H1 (cell line): ENCODE measurements at regions not wholly inside any gene's neighbourhood (a gene's known extent, or its start where the extent isn't known, plus 50 kb on each side); places are given as distances from the start of the nearest gene placed in this dataset.

Experiments used
- CTCF ChIA-PET: fragments of 300-600 bp; sonication (Branson Sonifier 250); formaldehyde crosslinking; loops from one replicate; lab custom pipeline; 2021; ENCODE audit not compliant: partially characterized antibody; lab: Charles Lee
- POLR2A ChIA-PET: fragments of 300-600 bp; sonication (Branson Sonifier 250); formaldehyde crosslinking; loops from one replicate; lab custom pipeline; 2021; ENCODE audit warnings: inconsistent platforms; ENCODE audit not compliant: partially characterized antibody; lab: Charles Lee
- DNase-seq, 2 experiments: peaks; one replicate each; pipeline versions ENCODE4 v3.0.0 to v3.0.0-alpha.2; 2010 to 2022; ENCODE audit warnings: low spot score in 2 of 2, low read depth in 1 of 2, mixed read lengths in 1 of 2
- FAIRE-seq: peaks from 2 replicates; lab custom pipeline; 2011; peaks lifted over from hg19 to GRCh38; lab: Jason Lieb, UNC
- H2AFZ ChIP-seq: 2 replicates; pipeline ENCODE4 v1.8.1; 2012; ENCODE audit warnings: low read length, inconsistent platforms
- H2AK5ac ChIP-seq: 2 replicates; pipeline ENCODE4 v1.6.1; 2013; ENCODE audit warnings: low read depth, low read length
- H2BK120ac ChIP-seq: replicated peaks from 2 replicates; pipeline ENCODE3; 2013; ENCODE audit warnings: low read depth, low read length, inconsistent platforms
- H2BK12ac ChIP-seq: 2 replicates; pipeline ENCODE4 v1.6.1; 2013; ENCODE audit warnings: low read depth, low read length
- H2BK15ac ChIP-seq: 2 replicates; pipeline ENCODE4 v1.6.1; 2013; ENCODE audit warnings: low read length
- H2BK20ac ChIP-seq: 2 replicates; pipeline ENCODE4 v1.6.1; 2013; ENCODE audit warnings: low read length
- H2BK5ac ChIP-seq: 2 replicates; pipeline ENCODE4 v1.6.1; 2013; ENCODE audit warnings: low read depth, low read length
- H3K14ac ChIP-seq: 2 replicates; pipeline ENCODE4 v1.6.1; 2013; ENCODE audit warnings: inconsistent platforms; ENCODE audit not compliant: insufficient read length
- H3K18ac ChIP-seq: 2 replicates; pipeline ENCODE4 v1.6.1; 2013; ENCODE audit warnings: low read length; ENCODE audit errors: extremely low read depth
- H3K23ac ChIP-seq: 2 replicates; pipeline ENCODE4 v1.6.1; 2013; ENCODE audit warnings: inconsistent platforms; ENCODE audit not compliant: insufficient read length
- H3K23me2 ChIP-seq: 2 replicates; pipeline ENCODE4 v1.6.1; 2013; ENCODE audit warnings: low read depth, low read length
- H3K27ac ChIP-seq: 2 replicates; pipeline ENCODE4 v1.6.1; 2011; ENCODE audit warnings: low read depth, low read length, inconsistent platforms
- H3K27me3 ChIP-seq, 4 experiments: replicated peaks in 1 of 4; 1 replicate in 1 of 4; 2 replicates in 3 of 4; pipeline versions ENCODE4 v1.6.1 to v1.8.1; 2011 to 2013; ENCODE audit warnings: low read length in 3 of 4, mild to moderate bottlenecking in 3 of 4, inconsistent platforms in 2 of 4, mixed read lengths in 2 of 4, moderate library complexity in 1 of 4; ENCODE audit not compliant: control insufficient read depth in 3 of 4, insufficient read depth in 3 of 4; ENCODE audit errors: extremely low read depth in 1 of 4
- H3K36me3 ChIP-seq, 4 experiments: 2 replicates each; pipeline versions ENCODE4 v1.6.1 to v1.8.1; 2011 to 2013; ENCODE audit warnings: mild to moderate bottlenecking in 4 of 4, low read length in 3 of 4, moderate library complexity in 2 of 4, control low read depth in 1 of 4, inconsistent platforms in 1 of 4; ENCODE audit not compliant: insufficient read depth in 4 of 4, control insufficient read depth in 2 of 4
- H3K4ac ChIP-seq: replicated peaks from 2 replicates; pipeline ENCODE3; 2013; ENCODE audit warnings: low read length, low read depth, mixed read lengths, inconsistent platforms; ENCODE audit not compliant: insufficient read length
- H3K4me1 ChIP-seq, 4 experiments: replicated peaks in 1 of 4; 1 replicate in 1 of 4; 2 replicates in 3 of 4; pipeline versions ENCODE4 v1.6.1 to v1.8.1; 2011 to 2013; ENCODE audit warnings: low read length in 3 of 4, inconsistent platforms in 2 of 4, mixed read lengths in 1 of 4; ENCODE audit not compliant: insufficient read depth in 4 of 4, control insufficient read depth in 3 of 4
- H3K4me2 ChIP-seq, 2 experiments: 2 replicates each; pipeline versions ENCODE4 v1.6.1 to v1.8.1; 2011 to 2013; ENCODE audit warnings: low read depth in 2 of 2, low read length in 2 of 2, control low read depth in 1 of 2, inconsistent platforms in 1 of 2, mild to moderate bottlenecking in 1 of 2; ENCODE audit not compliant: insufficient read depth in 1 of 2
- H3K4me3 ChIP-seq, 4 experiments: fragments of 200-600, 300-600 bp in 1 of 4; sonication (generic), shearing (Covaris generic), sonication (Bioruptor Twin) in 1 of 4; 2 replicates each; pipeline versions ENCODE4 v1.5.1 to v1.8.1; 2011 to 2016; ENCODE audit warnings: low read length in 4 of 4, low read depth in 3 of 4, control low read depth in 2 of 4, inconsistent platforms in 2 of 4, mild to moderate bottlenecking in 2 of 4, mixed read lengths in 1 of 4, moderate library complexity in 1 of 4; ENCODE audit not compliant: insufficient read depth in 2 of 4; ENCODE audit errors: extremely low read depth in 1 of 4
- H3K56ac ChIP-seq: replicated peaks from 2 replicates; pipeline ENCODE3; 2013; ENCODE audit warnings: low read depth, mild to moderate bottlenecking, mixed read lengths, low read length, inconsistent platforms; ENCODE audit not compliant: insufficient read length
- H3K79me1 ChIP-seq: 2 replicates; pipeline ENCODE4 v1.6.1; 2013; ENCODE audit warnings: low read depth, low read length, control low read depth
- H3K79me2 ChIP-seq, 2 experiments: 2 replicates each; pipeline versions ENCODE4 v1.6.1 to v1.8.1; 2012 to 2013; ENCODE audit warnings: low read length in 2 of 2, mild to moderate bottlenecking in 2 of 2, inconsistent platforms in 1 of 2; ENCODE audit not compliant: insufficient read depth in 2 of 2, control insufficient read depth in 1 of 2
- H3K9ac ChIP-seq, 4 experiments: replicated peaks in 1 of 4; 1 replicate in 1 of 4; 2 replicates in 3 of 4; pipeline versions ENCODE4 v1.6.1 to v1.8.1; 2011 to 2013; ENCODE audit warnings: low read depth in 3 of 4, low read length in 3 of 4, control low read depth in 2 of 4, mild to moderate bottlenecking in 2 of 4, moderate library complexity in 2 of 4, inconsistent platforms in 1 of 4; ENCODE audit errors: extremely low read depth in 1 of 4
- H3K9me3 ChIP-seq, 2 experiments: 2 replicates each; pipeline versions ENCODE4 v1.6.1 to v1.8.1; 2012 to 2013; ENCODE audit warnings: mild to moderate bottlenecking in 2 of 2, moderate library complexity in 2 of 2, control low read depth in 1 of 2, inconsistent platforms in 1 of 2, low read depth in 1 of 2, low read length in 1 of 2, mixed read lengths in 1 of 2; ENCODE audit not compliant: insufficient read depth in 2 of 2
- H4K20me1 ChIP-seq, 2 experiments: replicated peaks in 1 of 2; 2 replicates each; pipeline versions ENCODE3 to v1.8.1; 2011 to 2013; ENCODE audit warnings: inconsistent platforms in 2 of 2, low read length in 2 of 2, mild to moderate bottlenecking in 1 of 2; ENCODE audit not compliant: insufficient read depth in 2 of 2, control insufficient read depth in 1 of 2
- H4K5ac ChIP-seq: 2 replicates; pipeline ENCODE4 v1.6.1; 2013; ENCODE audit warnings: low read length, low read depth, mixed read lengths, inconsistent platforms; ENCODE audit not compliant: insufficient read length
- H4K8ac ChIP-seq: 2 replicates; pipeline ENCODE4 v1.8.0; 2013; ENCODE audit warnings: mild to moderate bottlenecking, moderate library complexity, low read length, inconsistent platforms; ENCODE audit not compliant: insufficient read depth; ENCODE audit errors: extremely low read depth
- H4K91ac ChIP-seq: replicated peaks from 2 replicates; pipeline ENCODE3; 2013; ENCODE audit warnings: low read length, mixed read lengths, inconsistent platforms; ENCODE audit not compliant: insufficient read length
- ATF3 ChIP-seq: IDR thresholded peaks from 2 replicates; pipeline ENCODE4 v1.6.1; 2011; ENCODE audit warnings: low read depth, mild to moderate bottlenecking, low read length; ENCODE audit not compliant: insufficient read depth
- BCL11A ChIP-seq, 2 experiments: IDR thresholded peaks; one replicate each; pipeline ENCODE4 v1.6.1; 2011; ENCODE audit warnings: low read depth in 2 of 2, low read length in 2 of 2, mild to moderate bottlenecking in 2 of 2
- CHD2 ChIP-seq: IDR thresholded peaks from 2 replicates; pipeline ENCODE4 v1.6.1; 2012; ENCODE audit warnings: low read length, improper control_type of control experiment
- GABPA ChIP-seq: IDR thresholded peaks from 2 replicates; pipeline ENCODE4 v1.6.1; 2011; ENCODE audit warnings: mild to moderate bottlenecking, low read length, moderate library complexity, borderline replicate concordance; ENCODE audit not compliant: insufficient read depth
- HDAC6 ChIP-seq: IDR thresholded peaks from one replicate; pipeline ENCODE4 v1.7.1; 2012; ENCODE audit warnings: low read depth, mild to moderate bottlenecking, inconsistent platforms, low read length, moderate library complexity
- MAFK ChIP-seq: IDR thresholded peaks from 2 replicates; pipeline ENCODE4 v1.6.1; 2012; ENCODE audit warnings: low read depth, mild to moderate bottlenecking, improper control_type of control experiment, low read length
- NANOG ChIP-seq: IDR thresholded peaks from 2 replicates; pipeline ENCODE4 v1.6.1; 2011; ENCODE audit warnings: low read length, low read depth, mild to moderate bottlenecking, inconsistent platforms; ENCODE audit not compliant: insufficient read depth, poor library complexity, severe bottlenecking
- NRF1 ChIP-seq: IDR thresholded peaks from 2 replicates; pipeline ENCODE4 v1.6.1; 2011; ENCODE audit warnings: mild to moderate bottlenecking, low read depth, low read length, improper control_type of control experiment
- RBBP5 ChIP-seq: IDR thresholded peaks from 2 replicates; pipeline ENCODE4 v1.7.1; 2012; ENCODE audit warnings: low read depth, mild to moderate bottlenecking, inconsistent platforms, low read length, moderate library complexity, borderline replicate concordance
- SP2 ChIP-seq: IDR thresholded peaks from 2 replicates; pipeline ENCODE4 v1.6.1; 2012; ENCODE audit warnings: mild to moderate bottlenecking, low read length, inconsistent platforms
- TAF7 ChIP-seq: optimal IDR thresholded peaks from 2 replicates; pipeline ENCODE3; 2011; ENCODE audit warnings: low read depth, mild to moderate bottlenecking, inconsistent platforms, low read length, moderate library complexity, borderline replicate concordance
- TBP ChIP-seq: IDR thresholded peaks from 2 replicates; pipeline ENCODE4 v1.6.1; 2011; ENCODE audit warnings: low read depth, low read length, improper control_type of control experiment
- TEAD4 ChIP-seq: IDR thresholded peaks from 2 replicates; pipeline ENCODE4 v1.6.1; 2012; ENCODE audit warnings: low read depth, low read length, inconsistent platforms, mixed read lengths
- WGBS, 2 experiments: shearing (Covaris generic) in 1 of 2; methylation state at CpG; one replicate each; pipeline versions ENCODE4 v1.1.6 to v1.1.7; 2013 to 2015; ENCODE audit warnings: low lambda C conversion rate in 2 of 2, mixed read lengths in 2 of 2, inconsistent platforms in 1 of 2, low coverage in 1 of 2, missing lambda C conversion rate in 1 of 2; ENCODE audit not compliant: insufficient replicate concordance in 2 of 2, insufficient coverage in 1 of 2, insufficient read length in 1 of 2; ENCODE audit errors: extremely low coverage in 1 of 2, missing lambda C conversion rate in 1 of 2; 5-methylcytosine and 5-hydroxymethylcytosine counted together

- FAIRE-seq: no peak
These were observed 103.5 kb upstream of the PTPRT start for GRCh38 chr20:43293068-43293786.

More at GRCh38 chr20:43293068-43293786, 103.5 kb upstream of the PTPRT start:
- no peaks in the 10 kb centered on the region for H3K79me1 ChIP-seq
- H2BK120ac ChIP-seq: no peak overlapping the region
- no peak overlapping the region for H3K18ac ChIP-seq
- no peak overlapping the region for H3K56ac ChIP-seq
- no peaks in the 10 kb centered on the region; a peak in 1 of 7 replicates for H3K27me3 ChIP-seq
- CTCF ChIA-PET: interaction anchor here (0.6 to 1.4 kb wide), 2 partner anchors 42 to 188 kb away, joined by 3 to 4 read pairs; no protein-coding TSS in a partner anchor
- H3K9me3 ChIP-seq: peaks cover 7 to 9% of the 10 kb centered on the region in 2 experiments; a peak in 3 of 4 replicates
- H3K23ac ChIP-seq: no peak overlapping the region
- H3K4me3 ChIP-seq: no peak overlapping the region
- no peak overlapping the region for H4K5ac ChIP-seq
- 93% methylated on average over 11 of the region's 11 CpGs; no CpG with 5 or more reads in 1 of the 2 experiments for WGBS, 2 experiments
- no peak overlapping the region for H3K4me2 ChIP-seq
- H2AK5ac ChIP-seq: peak overlapping the region; percentile 76; the same call in 1 of the 2 replicates
- H4K8ac ChIP-seq: no peak overlapping the region
- H4K20me1 ChIP-seq: no peaks in the 10 kb centered on the region
- no peaks in the 10 kb centered on the region for H3K23me2 ChIP-seq
- H3K36me3 ChIP-seq: no peaks in the 10 kb centered on the region
- H3K9ac ChIP-seq: no peak overlapping the region; a peak in 1 of 7 replicates
- H3K79me2 ChIP-seq: no peaks in the 10 kb centered on the region
- H2BK5ac ChIP-seq: no peak overlapping the region
- peak overlapping the region; percentile 4 for H3K4ac ChIP-seq
- no peak overlapping the region for H2BK15ac ChIP-seq
- peak overlapping the region; percentile 75; the same call in 1 of the 2 replicates for H2BK12ac ChIP-seq
- H2AFZ ChIP-seq: no peak overlapping the region
- H3K4me1 ChIP-seq: peaks cover 0 to 5% (median 3%) of the 10 kb centered on the region in 4 experiments; a peak in 5 of 7 replicates
- POLR2A ChIA-PET: no interaction called here
- peak overlapping the region; percentile 1; the same call in 1 of the 2 replicates for H2BK20ac ChIP-seq
- no peak overlapping the region for H3K27ac ChIP-seq
- no peak overlapping the region for H3K14ac ChIP-seq
- TF ChIP-seq TEAD4 (no peak), BCL11A (IDR thresholded peaks at IDR 0.05; ENCODE audit: low read depth in 2 of 2, low read length in 2 of 2) (no peak), GABPA (no peak), CHD2 (no peak), ATF3 (no peak), TBP (no peak), TAF7 (no peak), MAFK (no peak), SP2 (no peak), HDAC6 (no peak), RBBP5 (no peak), NRF1 (no peak), NANOG (no peak)
- H4K91ac ChIP-seq: peak overlapping the region; percentile 79
- no peak for DNase-seq
